Esophagus squamous epithelium (tissue), 5 donors: ENCODE measurements at regions not wholly inside any gene's neighbourhood (a gene's known extent, or its start where the extent isn't known, plus 50 kb on each side); places are given as distances from the start of the nearest gene placed in this dataset.
A peak's percentile ranks its signal among the peaks of the same experiment; 100 is the strongest.

Experiments used
- DNase-seq: peaks from one replicate; lab custom pipeline; 2025; lab: John Stamatoyannopoulos, UW
- H3K27ac ChIP-seq, 4 donors: fragments of 200-600 bp; sonication (generic); one replicate each; pipeline ENCODE4 v1.5.1; 2016 to 2019; ENCODE audit warnings: mild to moderate bottlenecking in 1 of 4
- H3K27me3 ChIP-seq, 4 donors: fragments of 200-600 bp; sonication (generic); 1 replicate in 3 of 4; 2 replicates in 1 of 4; pipeline versions ENCODE4 v1.5.1 to v1.6.0; 2017 to 2021; ENCODE audit warnings: antibody characterized with exemption in 1 of 4
- H3K36me3 ChIP-seq, 3 donors: fragments of 200-600 bp; sonication (generic); one replicate each; pipeline ENCODE4 v1.5.1; 2016 to 2019
- H3K4me1 ChIP-seq, 3 donors: fragments of 200-600 bp; sonication (generic); one replicate each; pipeline ENCODE4 v1.5.1; 2017 to 2019
- H3K4me3 ChIP-seq, 4 donors: fragments of 200-600 bp; sonication (generic); 1 replicate in 3 of 4; 2 replicates in 1 of 4; pipeline ENCODE4 v1.5.1; 2016 to 2019; ENCODE audit warnings: mild to moderate bottlenecking in 2 of 4, moderate library complexity in 1 of 4
- H3K9me3 ChIP-seq, 3 donors: fragments of 200-600 bp; sonication (generic); one replicate each; pipeline ENCODE4 v1.5.1; 2016 to 2019
- CTCF ChIP-seq, 6 experiments: fragments of 450-650 bp in 4 of 6; fragments of 200-600 bp in 2 of 6; sonication (generic) in 2 of 6; IDR thresholded peaks; one replicate each; pipeline ENCODE4 v1.5.1; 2016 to 2019; ENCODE audit warnings: antibody characterized with exemption in 6 of 6, mild to moderate bottlenecking in 4 of 6, moderate library complexity in 4 of 6
- POLR2A ChIP-seq, 4 donors: fragments of 450-650 bp; IDR thresholded peaks; one replicate each; pipeline ENCODE4 v1.6.1; 2017; ENCODE audit warnings: antibody characterized with exemption in 4 of 4, mild to moderate bottlenecking in 4 of 4, moderate library complexity in 3 of 4
- WGBS, 2 donors: methylation state at CpG; one replicate each; pipeline ENCODE4 v1.1.5; 2018; 5-methylcytosine and 5-hydroxymethylcytosine counted together
- intact Hi-C: fragments of 100-400 bp; cut with DNase I; formaldehyde crosslinking; loops from one replicate; pipeline ENCODE4 v1.15.0; 2022
- donor health status: DM: yes; HTN: yes; CAD: no.

- peaks cover 9 to 52% (median 13%) of the 10 kb centered on the region in 3 donors for H3K4me1 ChIP-seq
- no peaks in the 10 kb centered on the region for H3K9me3 ChIP-seq
- intact Hi-C loops: no loop called here
- no peak for DNase-seq
- peak overlapping the region; percentile 39 to 69 (median 56) for H3K4me3 ChIP-seq
- H3K36me3 ChIP-seq: no peaks in the 10 kb centered on the region
- 2% methylated on average over 10 of the region's 26 CpGs; no CpG with 5 or more reads in 1 of the 2 donors for WGBS, 2 donors
- TF ChIP-seq CTCF (IDR thresholded peaks at IDR 0.05) (no peak), POLR2A (IDR thresholded peaks at IDR 0.05) (no peak)
- peak overlapping the region; percentile 88 to 93 (median 93) for H3K27ac ChIP-seq
- H3K27me3 ChIP-seq: peaks cover 0 to 28% (median 0%) of the 10 kb centered on the region in 4 donors
These were observed 108.8 kb downstream of the KCTD15 start for GRCh38 chr19:33905473-33905936.

GRCh38 chr19:33905937-33906577 is 109.4 kb downstream of the KCTD15 start:
- intact Hi-C loops: no loop called here
- no CpG with 5 or more reads among the region's 60 CpGs for WGBS, 2 donors
- Histone ChIP-seq H3K27ac (peak overlapping the region; percentile 88 to 93 (median 93)), H3K4me1 (peaks cover 9 to 52% (median 13%) of the 10 kb centered on the region in 3 donors), H3K36me3 (no peaks in the 10 kb centered on the region), H3K4me3 (peak overlapping the region; percentile 39 to 69 (median 56)), H3K9me3 (no peaks in the 10 kb centered on the region), H3K27me3 (peaks cover 0 to 24% (median 0%) of the 10 kb centered on the region in 4 donors)
- no peak for DNase-seq
- TF ChIP-seq POLR2A (IDR thresholded peaks at IDR 0.05) (peak in 3 of 4 donors; percentile 19 to 47 (median 24)), CTCF (IDR thresholded peaks at IDR 0.05) (no peak)

GRCh38 chr19:33906578-33907335 is 110.1 kb downstream of the KCTD15 start:
- H3K27ac ChIP-seq: peak overlapping the region; percentile 88 to 93 (median 93)
- DNase-seq: no peak
- 12 to 33% methylated on average over 1 to 4 of the region's 59 CpGs for WGBS, 2 donors
- intact Hi-C loops: no loop called here
- H3K9me3 ChIP-seq: no peaks in the 10 kb centered on the region
- no peaks in the 10 kb centered on the region for H3K36me3 ChIP-seq
- no peak for TF ChIP-seq POLR2A (IDR thresholded peaks at IDR 0.05)
- no peak for TF ChIP-seq CTCF (IDR thresholded peaks at IDR 0.05)
- peak overlapping the region; percentile 39 to 69 (median 56) for H3K4me3 ChIP-seq
- H3K4me1 ChIP-seq: peaks cover 9 to 52% (median 13%) of the 10 kb centered on the region in 3 donors
- H3K27me3 ChIP-seq: peaks cover 0 to 22% (median 0%) of the 10 kb centered on the region in 4 donors

- Histone ChIP-seq H3K27ac (no peak overlapping the region), H3K36me3 (no peaks in the 10 kb centered on the region), H3K4me1 (peaks cover 0 to 33% (median 10%) of the 10 kb centered on the region in 3 donors), H3K4me3 (no peak overlapping the region), H3K9me3 (no peaks in the 10 kb centered on the region), H3K27me3 (peaks cover 0 to 20% (median 0%) of the 10 kb centered on the region in 4 donors)
- WGBS, 2 donors: 84 to 85% methylated on average over 7 of the region's 7 CpGs
- no peak for TF ChIP-seq CTCF (IDR thresholded peaks at IDR 0.05)
- no peak for TF ChIP-seq POLR2A (IDR thresholded peaks at IDR 0.05)
- no peak for DNase-seq
- intact Hi-C loops: no loop called here
These were observed 114.3 kb downstream of the KCTD15 start for GRCh38 chr19:33910922-33911321.

- H3K36me3 ChIP-seq: no peaks in the 10 kb centered on the region
- WGBS, 2 donors: 74 to 75% methylated on average over 9 of the region's 9 CpGs
- peaks cover 0 to 10% (median 0%) of the 10 kb centered on the region in 3 donors for H3K4me1 ChIP-seq
- H3K9me3 ChIP-seq: no peaks in the 10 kb centered on the region
- peaks cover 0 to 7% (median 0%) of the 10 kb centered on the region in 4 donors for H3K27me3 ChIP-seq
- TF ChIP-seq CTCF (IDR thresholded peaks at IDR 0.05) (no peak), POLR2A (IDR thresholded peaks at IDR 0.05) (no peak)
- H3K27ac ChIP-seq: no peak overlapping the region
- no peak overlapping the region for H3K4me3 ChIP-seq
- intact Hi-C loops: no loop called here
- DNase-seq: no peak
These were observed 117.9 kb downstream of the KCTD15 start for GRCh38 chr19:33914599-33914998.
